ENCODE measurements at regions not wholly inside any gene's neighbourhood (a gene's known extent, or its start where the extent isn't known, plus 50 kb on each side); places are given as distances from the start of the nearest gene placed in this dataset.

GRCh38 chr7:155971180-155971770 lies 159.0 kb upstream of the SHH start:
- Histone ChIP-seq H3K9me3 (no peaks in the 10 kb centered on the region), H3K27ac (no peak overlapping the region), H3K4me1 (no peaks in the 10 kb centered on the region), H3K4me3 (no peak overlapping the region), H3K36me3 (no peaks in the 10 kb centered on the region), H3K27me3 (no peaks in the 10 kb centered on the region)
- 72% methylated on average over 14 of the region's 15 CpGs for WGBS
- TF ChIP-seq EP300 (IDR thresholded peaks at IDR 0.05): no peak
- TF ChIP-seq POLR2AphosphoS5 (IDR thresholded peaks at IDR 0.05): no peak
- TF ChIP-seq POLR2A (IDR thresholded peaks at IDR 0.05): no peak
- no peak for TF ChIP-seq CTCF (IDR thresholded peaks at IDR 0.05)
- DNase-seq (ENCODE audit: low spot score in 2 of 2): peak in 1 of 2 donors; percentile 48

GRCh38 chr7:155969192-155969929 lies 157.1 kb upstream of the SHH start:
- whole genome bisulfite sequencing: 85% methylated on average over 16 of the region's 21 CpGs
- Histone ChIP-seq H3K4me3 (no peak overlapping the region), H3K4me1 (no peaks in the 10 kb centered on the region), H3K9me3 (no peaks in the 10 kb centered on the region), H3K36me3 (no peaks in the 10 kb centered on the region), H3K27ac (no peak overlapping the region), H3K27me3 (no peaks in the 10 kb centered on the region)
- TF ChIP-seq EP300 (IDR thresholded peaks at IDR 0.05) (no peak), CTCF (IDR thresholded peaks at IDR 0.05) (no peak), POLR2A (IDR thresholded peaks at IDR 0.05) (no peak), POLR2AphosphoS5 (IDR thresholded peaks at IDR 0.05) (no peak)
- peak; percentile 22 to 50 for DNase-seq (ENCODE audit: low spot score in 2 of 2)

GRCh38 chr7:155965010-155965409 lies 152.7 kb upstream of the SHH start:
- DNase-seq (ENCODE audit: low spot score in 2 of 2): no peak
- Histone ChIP-seq H3K27me3 (peaks cover 12% of the 10 kb centered on the region), H3K9me3 (no peaks in the 10 kb centered on the region), H3K4me1 (no peaks in the 10 kb centered on the region), H3K36me3 (no peaks in the 10 kb centered on the region), H3K4me3 (no peak overlapping the region), H3K27ac (no peak overlapping the region)
- TF ChIP-seq EP300 (IDR thresholded peaks at IDR 0.05): no peak
- TF ChIP-seq POLR2AphosphoS5 (IDR thresholded peaks at IDR 0.05): no peak
- no peak for TF ChIP-seq POLR2A (IDR thresholded peaks at IDR 0.05)
- no peak for TF ChIP-seq CTCF (IDR thresholded peaks at IDR 0.05)
- 77% methylated on average over 7 of the region's 7 CpGs for WGBS

GRCh38 chr7:155964543-155964942 lies 152.3 kb upstream of the SHH start:
- Histone ChIP-seq H3K4me1 (no peaks in the 10 kb centered on the region), H3K9me3 (no peaks in the 10 kb centered on the region), H3K27ac (no peak overlapping the region), H3K27me3 (peaks cover 12% of the 10 kb centered on the region), H3K4me3 (no peak overlapping the region), H3K36me3 (no peaks in the 10 kb centered on the region)
- TF ChIP-seq POLR2A (IDR thresholded peaks at IDR 0.05): no peak
- TF ChIP-seq EP300 (IDR thresholded peaks at IDR 0.05): no peak
- no peak for TF ChIP-seq POLR2AphosphoS5 (IDR thresholded peaks at IDR 0.05)
- no peak for TF ChIP-seq CTCF (IDR thresholded peaks at IDR 0.05)
- DNase-seq (ENCODE audit: low spot score in 2 of 2): no peak
- WGBS: 86% methylated on average over 9 of the region's 9 CpGs

GRCh38 chr7:155963771-155964195 lies 151.5 kb upstream of the SHH start:
- H3K9me3 ChIP-seq: no peaks in the 10 kb centered on the region
- no peaks in the 10 kb centered on the region for H3K4me1 ChIP-seq
- H3K27me3 ChIP-seq: peaks cover 12% of the 10 kb centered on the region
- H3K36me3 ChIP-seq: no peaks in the 10 kb centered on the region
- WGBS: 68% methylated on average over 12 of the region's 12 CpGs
- no peak for DNase-seq (ENCODE audit: low spot score in 2 of 2)
- no peak overlapping the region for H3K27ac ChIP-seq
- TF ChIP-seq EP300 (IDR thresholded peaks at IDR 0.05): no peak
- TF ChIP-seq CTCF (IDR thresholded peaks at IDR 0.05): no peak
- no peak for TF ChIP-seq POLR2AphosphoS5 (IDR thresholded peaks at IDR 0.05)
- no peak for TF ChIP-seq POLR2A (IDR thresholded peaks at IDR 0.05)
- H3K4me3 ChIP-seq: no peak overlapping the region

All from suprapubic skin (tissue), 4 donors.